ENCODE measurements at regions not wholly inside any gene's neighbourhood (a gene's known extent, or its start where the extent isn't known, plus 50 kb on each side); places are given as distances from the start of the nearest gene placed in this dataset.

GRCh38 chrX:40327085-40327484 lies 229.3 kb upstream of the BCOR start:
- peak in 1 of 2 donors; percentile 59 for DNase-seq (ENCODE audit: low spot score in 2 of 2)
- intact Hi-C loops (cut with DNase I; ENCODE audit: low total_unique reads), result no loop called here
- WGBS, 2 donors, result 93 to 100% methylated on average over 1 of the region's 1 CpG
- TF ChIP-seq CTCF (IDR thresholded peaks at IDR 0.05), result no peak
- TF ChIP-seq POLR2A (IDR thresholded peaks at IDR 0.05), result no peak
- H3K4me3 ChIP-seq (ENCODE audit: low read depth, poor library complexity, severe bottlenecking), result no peak overlapping the region

GRCh38 chrX:40326186-40326965 lies 228.6 kb upstream of the BCOR start:
- intact Hi-C loops (cut with DNase I; ENCODE audit: low total_unique reads), result no loop called here

GRCh38 chrX:40325161-40325560 lies 227.4 kb upstream of the BCOR start:
- intact Hi-C loops (cut with DNase I; ENCODE audit: low total_unique reads), result no loop called here
- no peak for DNase-seq (ENCODE audit: low spot score in 2 of 2)

More at GRCh38 chrX:40326186-40326965, 228.6 kb upstream of the BCOR start:
- DNase-seq (ENCODE audit: low spot score in 2 of 2), result peak in 1 of 2 donors; percentile 3
- WGBS, 2 donors, result 83 to 92% methylated on average over 8 of the region's 8 CpGs
- TF ChIP-seq POLR2A (IDR thresholded peaks at IDR 0.05), result no peak
- TF ChIP-seq CTCF (IDR thresholded peaks at IDR 0.05), result no peak
- no peak overlapping the region for H3K4me3 ChIP-seq (ENCODE audit: low read depth, poor library complexity, severe bottlenecking)

GRCh38 chrX:40323977-40324376 lies 226.2 kb upstream of the BCOR start:
- DNase-seq (ENCODE audit: low spot score in 2 of 2), result peak in 1 of 2 donors; percentile 18
- WGBS, 2 donors, result 82 to 85% methylated on average over 5 of the region's 5 CpGs
- intact Hi-C loops (cut with DNase I; ENCODE audit: low total_unique reads), result no loop called here
- no peak for TF ChIP-seq CTCF (IDR thresholded peaks at IDR 0.05)
- no peak for TF ChIP-seq POLR2A (IDR thresholded peaks at IDR 0.05)
- H3K4me3 ChIP-seq (ENCODE audit: low read depth, poor library complexity, severe bottlenecking), result no peak overlapping the region

More at GRCh38 chrX:40325161-40325560, 227.4 kb upstream of the BCOR start:
- TF ChIP-seq CTCF (IDR thresholded peaks at IDR 0.05) (no peak), POLR2A (IDR thresholded peaks at IDR 0.05) (no peak)
- H3K4me3 ChIP-seq (ENCODE audit: low read depth, poor library complexity, severe bottlenecking), result no peak overlapping the region
- 85 to 92% methylated on average over 6 to 11 of the region's 11 CpGs for WGBS, 2 donors

- DNase-seq (ENCODE audit: low spot score in 2 of 2), result no peak
- intact Hi-C loops (cut with DNase I; ENCODE audit: low total_unique reads), result no loop called here
- H3K4me3 ChIP-seq (ENCODE audit: low read depth, poor library complexity, severe bottlenecking), result no peak overlapping the region
- TF ChIP-seq CTCF (IDR thresholded peaks at IDR 0.05) (no peak), POLR2A (IDR thresholded peaks at IDR 0.05) (no peak)
These were observed 223.1 kb upstream of the BCOR start for GRCh38 chrX:40320819-40321218.

GRCh38 chrX:40318801-40319200 lies 221.0 kb upstream of the BCOR start:
- H3K4me3 ChIP-seq (ENCODE audit: low read depth, poor library complexity, severe bottlenecking), result no peak overlapping the region
- intact Hi-C loops (cut with DNase I; ENCODE audit: low total_unique reads), result no loop called here
- TF ChIP-seq CTCF (IDR thresholded peaks at IDR 0.05), result no peak
- TF ChIP-seq POLR2A (IDR thresholded peaks at IDR 0.05), result no peak
- DNase-seq (ENCODE audit: low spot score in 2 of 2), result peak in 1 of 2 donors; percentile 48
- WGBS, 2 donors, result 51 to 69% methylated on average over 4 of the region's 4 CpGs
